ENCODE measurements at regions not wholly inside any gene's neighbourhood (a gene's known extent, or its start where the extent isn't known, plus 50 kb on each side); places are given as distances from the start of the nearest gene placed in this dataset.
"Not testable (repeated sequence)": the region's sequence is repeated elsewhere in the genome, so short reads cannot be mapped to it uniquely, and the experiment has no call there.

DNA sequence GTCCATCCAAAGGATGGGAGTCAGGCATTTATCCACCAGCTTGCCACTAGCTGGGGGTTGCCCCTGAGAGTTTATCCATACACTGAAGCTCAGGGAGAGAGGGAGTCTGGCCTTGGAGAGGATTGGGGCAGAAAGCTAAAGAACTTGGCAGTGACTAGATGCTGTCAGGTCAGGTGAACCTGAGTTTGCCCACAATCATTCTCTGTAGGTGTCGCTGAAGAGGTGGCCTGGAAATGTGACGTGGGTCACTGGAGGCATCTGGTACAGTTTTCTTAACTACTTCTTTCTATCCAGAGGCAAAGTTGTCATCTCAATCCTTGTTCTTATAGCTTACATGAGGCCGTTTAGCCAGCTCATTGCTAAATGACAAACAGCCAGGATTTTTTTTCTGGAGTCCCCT is 298.0 kb upstream of the CTNNB1 start:
- no peak for DNase-seq (ENCODE audit: low read depth)

- no peak for DNase-seq (ENCODE audit: low read depth)
These were observed 297.5 kb upstream of the CTNNB1 start for GRCh38 chr3:40901796-40902195.

DNA sequence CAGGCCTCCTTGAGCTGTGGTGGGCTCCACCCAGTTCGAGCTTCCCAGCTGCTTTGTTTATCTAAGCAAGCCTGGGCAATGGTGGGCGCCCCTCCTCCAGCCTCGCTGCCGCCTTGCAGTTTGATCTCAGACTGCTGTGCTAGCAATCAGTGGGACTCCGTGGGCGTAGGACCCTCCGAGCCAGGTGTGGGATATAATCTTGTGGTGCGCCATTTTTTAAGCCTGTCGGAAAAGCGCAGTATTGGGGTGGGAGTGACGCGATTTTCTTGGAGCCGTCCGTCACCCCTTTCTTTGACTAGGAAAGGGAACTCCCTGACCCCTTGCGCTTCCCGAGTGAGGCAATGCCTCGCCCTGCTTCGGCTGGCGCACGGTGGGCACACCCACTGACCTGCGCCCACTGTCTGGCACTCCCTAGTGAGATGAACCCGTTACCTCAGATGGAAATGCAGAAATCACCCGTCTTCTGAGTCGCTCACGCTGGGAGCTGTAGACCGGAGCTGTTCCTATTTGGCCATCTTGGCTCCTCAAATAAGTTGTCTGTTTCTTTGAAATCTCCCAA is 291.3 kb upstream of the CTNNB1 start:
- not testable (repeated sequence) for DNase-seq (ENCODE audit: low read depth)

DNA sequence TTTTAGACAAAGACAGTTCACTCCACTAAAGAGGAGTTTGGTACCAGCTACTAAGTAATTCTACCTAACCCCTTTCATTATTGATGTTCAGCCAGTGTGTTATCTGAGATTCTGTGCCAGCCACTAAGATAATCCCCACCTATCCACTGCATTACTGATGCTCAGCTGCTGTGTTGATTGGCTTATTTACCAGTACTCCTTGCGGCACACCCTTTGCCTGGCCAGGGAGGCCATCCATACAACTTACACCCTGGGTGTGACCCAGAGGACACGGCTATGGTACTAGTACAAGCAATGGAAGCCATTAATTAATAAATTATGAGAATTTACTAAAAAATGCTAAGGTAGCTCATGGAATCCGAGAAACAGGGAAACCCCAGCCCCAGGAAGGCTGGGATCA is 290.7 kb upstream of the CTNNB1 start:
- no peak for DNase-seq (ENCODE audit: low read depth)

- DNase-seq (ENCODE audit: low read depth) = no peak
These were observed 288.0 kb upstream of the CTNNB1 start for GRCh38 chr3:40911264-40911663.

GRCh38 chr3:40911928-40912327 is 287.4 kb upstream of the CTNNB1 start:
- no peak for DNase-seq (ENCODE audit: low read depth)

- no peak for DNase-seq (ENCODE audit: low read depth)
These were observed 286.8 kb upstream of the CTNNB1 start for GRCh38 chr3:40912461-40912860.

DNA sequence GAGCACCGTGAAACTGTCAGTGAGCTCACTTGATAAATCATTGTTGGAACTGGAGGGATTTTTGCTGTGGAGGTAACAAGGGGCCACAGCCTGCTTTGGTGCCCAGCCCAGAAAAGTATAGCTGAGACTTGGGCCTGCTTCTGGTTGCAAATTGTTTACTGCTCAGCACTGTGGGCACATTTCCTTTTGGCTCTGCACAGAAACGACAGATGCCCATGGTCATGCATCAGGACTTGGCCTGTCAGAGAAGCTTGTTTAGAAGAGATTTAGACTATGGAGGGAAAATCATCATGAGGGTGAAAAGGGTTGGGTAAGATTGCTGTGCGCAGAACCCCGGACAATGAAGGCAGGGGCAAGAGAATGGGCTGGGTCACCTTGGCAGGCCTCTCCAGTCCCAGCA is 286.1 kb upstream of the CTNNB1 start:
- no peak for DNase-seq (ENCODE audit: low read depth)

- no peak for DNase-seq (ENCODE audit: low read depth)
These were observed 285.7 kb upstream of the CTNNB1 start for GRCh38 chr3:40913641-40914040.

- no peak for DNase-seq (ENCODE audit: low read depth)
These were observed 284.8 kb upstream of the CTNNB1 start for GRCh38 chr3:40914475-40914874.

- no peak for DNase-seq (ENCODE audit: low read depth)
These were observed 283.9 kb upstream of the CTNNB1 start for GRCh38 chr3:40915346-40915865.

- no peak for DNase-seq (ENCODE audit: low read depth)
These were observed 279.3 kb upstream of the CTNNB1 start for GRCh38 chr3:40920041-40920440.

DNA sequence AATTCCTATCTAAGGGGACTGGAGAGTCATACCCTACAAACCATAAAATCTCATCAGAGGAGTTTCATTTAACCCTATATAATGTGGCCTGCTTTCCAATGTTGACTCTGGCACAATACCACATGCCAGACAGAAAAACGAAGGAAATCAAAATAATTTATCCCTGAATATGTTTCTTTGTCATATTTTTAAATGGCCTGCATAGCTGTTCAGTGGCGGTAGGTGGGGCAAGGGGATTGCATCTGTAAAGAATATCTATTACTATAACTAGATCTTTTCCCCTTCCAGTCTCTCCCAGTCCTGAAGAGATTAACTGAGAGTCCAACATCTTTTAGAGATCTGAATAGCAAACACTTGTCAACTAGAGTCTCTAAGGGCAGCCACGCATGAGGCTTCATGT is 278.1 kb upstream of the CTNNB1 start:
- no peak for DNase-seq (ENCODE audit: low read depth)

GRCh38 chr3:40923143-40923542 is 276.2 kb upstream of the CTNNB1 start:
- DNase-seq (ENCODE audit: low read depth) = no peak

DNA sequence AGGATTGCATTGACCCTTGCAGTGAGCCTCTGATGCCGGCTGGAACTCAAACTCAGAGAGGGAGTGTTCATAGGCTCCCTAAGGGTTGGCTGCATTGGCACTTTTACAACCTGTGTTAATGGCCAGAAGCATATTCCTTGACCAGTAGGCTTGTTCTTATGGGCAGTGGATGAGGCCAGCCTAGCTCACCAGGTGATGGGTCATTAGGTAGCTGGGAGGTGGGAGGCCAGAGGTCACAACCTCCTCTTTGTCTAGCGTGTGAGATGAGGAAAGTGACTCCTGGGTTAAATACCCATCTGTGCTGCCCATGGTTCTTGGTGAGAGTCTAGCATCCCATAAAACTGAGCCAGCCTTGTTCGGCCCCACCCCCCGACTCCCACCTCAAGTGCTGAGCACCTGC is 275.7 kb upstream of the CTNNB1 start:
- DNase-seq (ENCODE audit: low read depth) = no peak

DNA sequence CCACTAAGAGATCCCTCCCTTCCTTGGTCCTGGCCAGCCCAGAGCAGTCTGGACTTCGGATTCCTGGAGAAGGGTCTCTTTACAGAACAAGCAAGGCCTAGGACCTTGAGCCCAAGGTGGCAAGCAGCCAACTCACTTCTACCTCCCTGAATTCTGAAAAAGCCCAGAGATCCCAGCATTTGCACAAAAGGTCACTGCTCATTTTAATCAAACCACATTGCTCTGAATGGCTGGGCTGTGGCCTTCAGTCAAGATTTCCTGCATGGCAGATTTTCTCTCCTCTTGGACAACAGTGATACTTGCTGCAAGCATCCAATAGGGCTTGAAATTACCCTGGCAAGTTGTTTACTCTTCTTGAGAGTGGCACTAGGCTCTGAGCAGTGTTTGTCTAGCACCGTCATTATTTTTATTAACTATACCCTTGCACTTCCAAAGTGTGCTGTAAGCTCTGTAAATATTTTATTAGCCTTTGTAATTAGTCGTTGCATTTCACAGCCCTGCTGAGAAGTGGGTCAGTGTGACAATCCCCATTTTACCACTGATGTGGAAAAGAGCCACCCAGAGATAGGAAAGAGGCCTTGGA is 274.7 kb upstream of the CTNNB1 start:
- DNase-seq (ENCODE audit: low read depth) = no peak

DNA sequence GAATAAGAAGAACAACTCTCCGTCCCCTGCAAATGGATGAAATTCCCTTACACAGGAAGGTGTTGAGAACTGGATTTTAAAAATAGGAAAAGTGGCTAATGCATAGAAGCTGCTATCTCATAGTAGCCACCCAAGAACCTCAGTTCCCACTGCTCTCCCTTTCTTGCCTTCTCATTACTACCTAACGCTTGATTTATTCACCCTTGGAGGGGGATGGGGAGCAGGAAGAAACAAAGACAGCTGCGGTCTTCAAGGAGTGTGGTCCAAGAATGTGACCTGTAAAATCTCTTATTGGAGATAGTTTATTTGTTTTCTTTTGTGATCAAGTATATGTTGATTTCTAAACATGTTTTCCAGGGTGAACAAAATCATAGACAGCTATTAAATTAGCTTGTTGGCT is 274.1 kb upstream of the CTNNB1 start:
- DNase-seq (ENCODE audit: low read depth) = no peak

DNA sequence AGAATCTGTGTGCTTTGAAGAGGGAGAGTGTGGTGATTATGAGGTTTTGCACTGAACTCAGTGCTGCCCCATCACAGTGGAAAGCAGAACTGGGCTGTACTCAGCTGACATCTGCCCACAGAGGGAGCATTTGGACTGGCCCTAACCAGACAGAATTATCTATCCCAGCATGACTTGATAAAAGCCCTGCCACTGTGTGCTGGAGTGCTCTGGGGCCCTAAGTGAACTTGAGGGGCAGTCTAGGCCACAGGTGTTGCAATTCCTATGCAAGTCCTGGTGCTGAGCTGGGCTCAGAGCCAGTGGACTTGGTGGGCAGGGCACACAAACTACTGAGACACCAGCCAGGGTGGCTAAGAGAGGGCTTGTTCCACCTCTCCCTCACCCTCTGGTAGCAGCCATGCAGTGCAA is 269.2 kb upstream of the CTNNB1 start:
- no peak for DNase-seq (ENCODE audit: low read depth)

DNA sequence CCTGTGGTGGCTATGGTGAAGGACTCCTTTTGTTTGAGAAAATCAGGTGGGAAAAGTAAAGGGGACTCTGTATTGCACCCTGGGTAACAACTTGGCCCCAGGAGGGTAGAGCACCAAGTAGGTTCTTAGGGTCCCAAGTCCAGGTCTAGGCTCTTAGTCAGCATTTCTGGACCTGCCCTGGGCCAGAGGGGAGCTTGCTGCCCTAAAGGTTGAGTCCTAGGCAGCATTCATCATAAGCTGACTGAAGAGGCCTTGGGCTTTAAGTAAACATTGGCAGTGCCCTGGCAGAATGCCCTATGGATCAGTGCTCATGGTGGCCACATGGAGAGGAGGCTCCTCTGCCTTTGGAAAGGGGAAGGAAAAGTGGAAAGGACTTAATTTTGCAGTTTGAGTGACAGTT is 268.5 kb upstream of the CTNNB1 start:
- no peak for DNase-seq (ENCODE audit: low read depth)

DNA sequence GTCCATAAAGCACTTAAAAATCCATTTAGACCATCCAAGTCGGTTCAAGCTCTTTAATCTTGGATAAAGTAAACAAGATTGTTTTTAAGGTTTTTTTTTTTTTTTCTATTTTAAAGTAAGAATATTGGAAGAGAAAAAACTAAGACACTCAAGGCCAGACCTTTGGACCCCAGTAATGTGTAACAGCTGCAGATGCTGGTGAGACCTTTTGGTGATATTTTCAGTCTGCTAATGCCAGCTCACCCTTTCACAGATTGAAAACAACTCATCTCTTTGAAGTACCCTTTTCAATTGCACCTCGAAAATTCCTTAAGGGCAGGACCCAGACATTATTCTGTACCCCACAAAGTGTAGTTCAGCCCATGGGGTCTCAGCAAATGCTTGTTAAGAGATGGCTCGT is 260.7 kb upstream of the CTNNB1 start:
- no peak for DNase-seq (ENCODE audit: low read depth)

GRCh38 chr3:40939030-40939740 is 260.1 kb upstream of the CTNNB1 start:
- DNase-seq (ENCODE audit: low read depth) = no peak

DNA sequence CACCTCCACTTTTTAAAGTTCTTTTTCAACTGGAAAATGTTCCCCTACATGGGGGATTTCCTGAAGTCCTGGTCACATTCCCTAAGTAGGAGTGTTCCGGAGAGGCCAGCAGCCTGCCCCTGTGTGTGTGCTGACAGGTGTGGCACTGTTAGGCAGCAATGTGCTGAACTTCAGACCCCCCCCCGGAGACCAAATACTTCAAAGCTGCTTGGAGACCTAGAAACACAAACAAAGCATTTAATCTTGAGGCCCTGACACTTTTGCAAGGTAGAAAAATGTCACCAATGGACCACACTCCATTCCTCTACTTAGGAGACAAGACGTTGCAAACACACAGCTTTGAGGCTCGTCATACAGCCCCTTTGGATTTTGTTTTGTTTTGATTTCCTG is 259.6 kb upstream of the CTNNB1 start:
- no peak for DNase-seq (ENCODE audit: low read depth)

DNA sequence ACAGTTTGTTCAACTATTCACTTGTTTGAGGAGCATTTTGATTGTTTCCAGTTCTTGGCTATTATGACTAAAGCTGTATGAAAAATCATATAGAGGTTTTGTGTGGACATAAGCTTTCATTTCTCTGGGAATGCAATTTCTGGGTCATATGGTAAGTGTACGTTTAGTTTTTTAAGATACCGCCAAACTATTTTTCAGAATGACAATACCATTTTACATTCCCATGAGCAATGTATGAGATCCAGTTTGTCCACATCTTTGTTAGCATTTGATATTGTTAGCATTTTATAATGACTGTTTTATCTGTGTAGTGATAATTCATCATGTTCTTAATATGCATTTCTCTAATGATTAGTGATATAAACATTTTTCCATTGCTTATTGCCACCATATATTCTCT is 258.7 kb upstream of the CTNNB1 start:
- DNase-seq (ENCODE audit: low read depth) = no peak

DNA sequence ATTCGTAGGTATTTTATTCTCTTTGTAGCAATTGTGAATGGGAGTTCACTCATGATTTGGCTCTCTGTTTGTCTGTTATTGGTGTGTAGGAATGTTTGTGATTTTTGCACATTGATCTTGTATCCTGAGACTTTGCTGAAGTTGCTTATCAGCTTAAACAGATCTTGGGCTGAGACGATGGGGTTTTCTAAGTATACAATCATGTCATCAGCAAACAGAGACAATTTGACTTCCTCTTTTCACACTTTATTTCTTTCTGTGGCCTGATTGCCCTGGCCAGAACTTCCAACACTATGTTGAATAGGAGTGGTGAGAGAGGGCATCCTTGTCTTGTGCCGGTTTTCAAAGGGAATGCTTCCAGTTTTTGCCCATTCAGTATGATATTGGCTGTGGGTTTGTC is 252.3 kb upstream of the CTNNB1 start:
- DNase-seq (ENCODE audit: low read depth) = not testable (repeated sequence)
